H1 (cell line): ENCODE measurements at regions not wholly inside any gene's neighbourhood (a gene's known extent, or its start where the extent isn't known, plus 50 kb on each side); places are given as distances from the start of the nearest gene placed in this dataset.

Experiments used
- BRCA1 ChIP-seq: IDR thresholded peaks from 2 replicates; pipeline ENCODE4 v1.6.1; 2012; ENCODE audit warnings: low read depth, low read length, improper control_type of control experiment
- HDAC2 ChIP-seq, 2 experiments: fragments of 300-600 bp in 1 of 2; sonication (generic) in 1 of 2; IDR thresholded peaks; 2 replicates each; pipeline ENCODE4 v1.6.1; 2011 to 2012; ENCODE audit warnings: low read depth in 2 of 2, low read length in 2 of 2, mild to moderate bottlenecking in 2 of 2, moderate library complexity in 2 of 2, borderline replicate concordance in 1 of 2, inconsistent platforms in 1 of 2
- POLR2AphosphoS5 ChIP-seq: IDR thresholded peaks from 2 replicates; pipeline ENCODE4 v1.6.1; 2011; ENCODE audit warnings: low read depth, low read length

DNA sequence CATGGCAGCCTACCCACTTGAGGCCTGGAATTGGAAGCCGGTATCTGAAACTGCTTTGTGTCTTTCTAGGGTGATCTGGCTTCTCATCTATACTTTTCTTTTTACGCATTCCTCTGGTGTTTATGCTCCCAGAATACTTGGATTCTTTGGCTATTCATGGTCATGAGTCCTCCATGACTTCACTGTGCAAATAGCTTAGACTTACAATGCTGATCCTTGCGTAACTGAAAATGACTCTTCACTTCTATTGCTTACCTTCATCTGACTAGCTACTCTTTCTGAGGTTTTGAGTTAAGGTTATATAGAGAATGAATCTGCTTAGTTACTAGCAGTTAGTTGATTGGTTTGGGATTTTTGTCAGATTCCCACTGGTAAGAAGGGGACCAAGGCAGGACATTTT lies 121.7 kb upstream of the NOVA1 start (continued):
- TF ChIP-seq HDAC2 (IDR thresholded peaks at IDR 0.05; ENCODE audit: borderline replicate concordance in 1 of 2, low read depth in 2 of 2, low read length in 2 of 2) (no peak), BRCA1 (no peak), POLR2AphosphoS5 (no peak)
- TF ChIP-seq, all 59 proteins: peak for 0
